Tibial nerve (tissue), 3 donors: ENCODE measurements at regions not wholly inside any gene's neighbourhood (a gene's known extent, or its start where the extent isn't known, plus 50 kb on each side); places are given as distances from the start of the nearest gene placed in this dataset.

ENCODE experiments used
- CTCF ChIP-seq, 5 experiments: fragments of 200-600 bp in 3 of 5; fragments of 450-650 bp in 2 of 5; sonication (generic) in 3 of 5; IDR thresholded peaks; one replicate each; pipeline ENCODE4 v1.5.1; 2016 to 2019; ENCODE audit warnings: antibody characterized with exemption in 5 of 5, mild to moderate bottlenecking in 3 of 5, moderate library complexity in 2 of 5
- POLR2A ChIP-seq, 2 donors: fragments of 450-650 bp; IDR thresholded peaks; one replicate each; pipeline ENCODE4 v1.6.1; 2017; ENCODE audit warnings: antibody characterized with exemption in 2 of 2, mild to moderate bottlenecking in 2 of 2, moderate library complexity in 2 of 2

GRCh38 chr15:56795502-56795901 is 62.2 kb upstream of the ZNF280D start:
- TF ChIP-seq CTCF (IDR thresholded peaks at IDR 0.05) (no peak), POLR2A (IDR thresholded peaks at IDR 0.05) (no peak)
